ENCODE measurements at regions not wholly inside any gene's neighbourhood (a gene's known extent, or its start where the extent isn't known, plus 50 kb on each side); places are given as distances from the start of the nearest gene placed in this dataset.

- TF ChIP-seq CHD7 (IDR thresholded peaks at IDR 0.05; ENCODE audit: insufficient replicate concordance, low read length) (no peak), YY1 (IDR thresholded peaks at IDR 0.05; ENCODE audit: low read depth, low read length) (no peak), RNF2 (IDR thresholded peaks at IDR 0.05; ENCODE audit: borderline replicate concordance, low read depth, low read length, missing control alignments, poor library complexity, severe bottlenecking) (no peak), KDM4A (IDR thresholded peaks at IDR 0.05; ENCODE audit: low read depth, low read length, severe bottlenecking) (no peak), CHD1 (IDR thresholded peaks at IDR 0.05; ENCODE audit: low read depth, low read length) (no peak), JUND (IDR thresholded peaks at IDR 0.05; ENCODE audit: low read length) (no peak), EGR1 (IDR thresholded peaks at IDR 0.05; ENCODE audit: borderline replicate concordance, low read depth, low read length) (no peak), SIRT6 (IDR thresholded peaks at IDR 0.05; ENCODE audit: low read length) (no peak), SUZ12 (IDR thresholded peaks at IDR 0.05; ENCODE audit: low read length) (no peak), SIX5 (IDR thresholded peaks at IDR 0.05; ENCODE audit: low read depth, low read length) (no peak), TAF1 (IDR thresholded peaks at IDR 0.05; ENCODE audit: low read depth, low read length) (no peak)
Measured at GRCh38 chr2:37552339-37552738, 119.1 kb downstream of the CDC42EP3 start (continued).

All from H1 (cell line).